Trophoblast cell (in vitro differentiated cells and primary cell): ENCODE measurements at regions not wholly inside any gene's neighbourhood (a gene's known extent, or its start where the extent isn't known, plus 50 kb on each side); places are given as distances from the start of the nearest gene placed in this dataset.

Experiments
- DNase-seq, 2 donors: peaks; one replicate each; pipeline ENCODE4 v3.0.0-alpha.2; 2016
- H2AFZ ChIP-seq: 2 replicates; pipeline ENCODE4 v1.6.1; 2013; ENCODE audit warnings: low read length, moderate library complexity, mild to moderate bottlenecking; ENCODE audit not compliant: insufficient read depth, poor library complexity
- H2AK5ac ChIP-seq: 2 replicates; pipeline ENCODE4 v1.6.1; 2013; ENCODE audit warnings: mild to moderate bottlenecking, low read length
- H2BK120ac ChIP-seq: 2 replicates; pipeline ENCODE4 v1.6.1; 2013; ENCODE audit warnings: low read length, mild to moderate bottlenecking, moderate library complexity; ENCODE audit not compliant: insufficient read depth, poor library complexity
- H2BK12ac ChIP-seq: 2 replicates; pipeline ENCODE4 v1.6.1; 2013; ENCODE audit warnings: mild to moderate bottlenecking, low read length, moderate library complexity
- H2BK5ac ChIP-seq: 2 replicates; pipeline ENCODE4 v1.6.1; 2013; ENCODE audit warnings: low read length, low read depth, moderate library complexity, mild to moderate bottlenecking; ENCODE audit not compliant: poor library complexity
- H3K14ac ChIP-seq: 2 replicates; pipeline ENCODE4 v1.6.1; 2013; ENCODE audit warnings: mild to moderate bottlenecking, low read length
- H3K18ac ChIP-seq: 2 replicates; pipeline ENCODE4 v1.6.1; 2013; ENCODE audit warnings: mild to moderate bottlenecking, low read length
- H3K23ac ChIP-seq: 2 replicates; pipeline ENCODE4 v1.6.1; 2013; ENCODE audit warnings: low read length
- H3K27ac ChIP-seq: 2 replicates; pipeline ENCODE4 v1.5.1; 2013; ENCODE audit warnings: low read depth, mild to moderate bottlenecking, inconsistent platforms, low read length, moderate library complexity
- H3K27me3 ChIP-seq: 2 replicates; pipeline ENCODE4 v1.6.1; 2013; ENCODE audit warnings: inconsistent platforms, mild to moderate bottlenecking, low read length, moderate library complexity; ENCODE audit not compliant: insufficient read depth
- H3K36me3 ChIP-seq, 2 experiments: 1 replicate in 1 of 2; 2 replicates in 1 of 2; pipeline ENCODE4 v1.6.1; 2013; ENCODE audit warnings: low read length in 2 of 2, mild to moderate bottlenecking in 2 of 2, moderate library complexity in 1 of 2; ENCODE audit not compliant: insufficient read depth in 2 of 2, control insufficient read depth in 1 of 2
- H3K4ac ChIP-seq: 2 replicates; pipeline ENCODE4 v1.6.1; 2013; ENCODE audit warnings: low read depth, mild to moderate bottlenecking, low read length, moderate library complexity
- H3K4me1 ChIP-seq, 2 experiments: 1 replicate in 1 of 2; 2 replicates in 1 of 2; pipeline ENCODE4 v1.6.1; 2013; ENCODE audit warnings: low read length in 2 of 2, mild to moderate bottlenecking in 2 of 2, moderate library complexity in 1 of 2; ENCODE audit not compliant: insufficient read depth in 2 of 2, control insufficient read depth in 1 of 2
- H3K4me2 ChIP-seq: 2 replicates; pipeline ENCODE4 v1.6.1; 2013; ENCODE audit warnings: inconsistent platforms, mild to moderate bottlenecking, low read length, moderate library complexity
- H3K4me3 ChIP-seq: 2 replicates; pipeline ENCODE4 v1.5.1; 2013; ENCODE audit warnings: mild to moderate bottlenecking, low read depth, low read length, inconsistent platforms
- H3K79me1 ChIP-seq: one replicate; pipeline ENCODE4 v1.6.1; 2013; ENCODE audit warnings: low read length
- H3K79me2 ChIP-seq: 2 replicates; pipeline ENCODE4 v1.6.1; 2013; ENCODE audit warnings: low read length, mild to moderate bottlenecking; ENCODE audit not compliant: control insufficient read depth, insufficient read depth, poor library complexity
- H3K9ac ChIP-seq: 2 replicates; pipeline ENCODE4 v1.6.1; 2013; ENCODE audit warnings: mild to moderate bottlenecking, low read length
- H3K9me3 ChIP-seq: 2 replicates; pipeline ENCODE4 v1.6.1; 2013; ENCODE audit warnings: low read depth, mild to moderate bottlenecking, control low read depth, inconsistent platforms, low read length; ENCODE audit not compliant: insufficient read depth
- H4K12ac ChIP-seq: 2 replicates; pipeline ENCODE4 v1.6.1; 2013; ENCODE audit warnings: low read depth, mild to moderate bottlenecking, low read length, moderate library complexity
- H4K8ac ChIP-seq: 2 replicates; pipeline ENCODE4 v1.6.1; 2013; ENCODE audit warnings: low read depth, mild to moderate bottlenecking, low read length, moderate library complexity
- H4K91ac ChIP-seq: one replicate; pipeline ENCODE4 v1.6.1; 2013; ENCODE audit warnings: low read depth, mild to moderate bottlenecking, low read length, moderate library complexity
- WGBS: extraction: QIAGEN DNeasy Blood & Tissue Kit; methylation state at CpG from one replicate; pipeline ENCODE4 v1.1.7; 2013; ENCODE audit warnings: missing lambda C conversion rate; ENCODE audit not compliant: insufficient read length, insufficient coverage; ENCODE audit errors: extremely low coverage; 5-methylcytosine and 5-hydroxymethylcytosine counted together

DNA sequence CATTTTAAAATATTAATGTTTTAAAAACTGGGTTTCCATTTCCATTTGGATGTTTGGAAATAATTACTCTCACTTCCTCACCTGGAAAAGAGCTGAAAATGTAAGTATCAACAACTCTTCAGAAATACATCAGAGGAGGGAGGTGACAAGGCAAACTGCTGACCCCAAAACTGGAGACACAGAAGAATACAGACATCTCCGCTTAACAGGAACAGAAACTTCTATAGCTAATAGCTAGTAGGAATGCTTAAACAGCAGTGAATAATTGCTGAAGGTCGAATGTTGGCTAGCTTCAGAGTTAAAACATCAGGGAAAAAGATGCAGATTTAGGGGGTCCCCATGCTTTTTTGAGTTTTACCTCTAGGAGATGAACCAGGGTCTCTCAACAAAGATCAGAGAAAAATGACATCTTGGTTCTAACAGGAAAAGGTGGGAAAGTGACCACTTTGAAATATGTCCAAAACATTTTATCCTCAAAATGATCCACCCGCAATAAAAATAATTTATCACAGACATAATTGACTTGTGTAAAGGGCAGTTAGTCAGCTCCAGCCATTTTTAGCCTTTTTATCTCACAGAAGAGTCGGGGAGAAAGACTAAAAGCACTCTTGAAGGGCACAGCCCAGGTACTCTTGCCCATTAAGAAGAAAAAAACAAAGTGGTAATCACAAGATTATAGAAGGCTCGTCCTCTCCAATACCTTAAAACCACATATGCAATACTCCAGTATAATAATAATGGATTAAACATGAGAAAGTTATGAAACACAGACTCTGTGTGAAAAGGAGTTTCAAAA is 1474.9 kb downstream of the EFNA5 start:
- Histone ChIP-seq H2AK5ac (no peak overlapping the region), H2AFZ (no peak overlapping the region), H2BK12ac (no peak overlapping the region), H3K4me3 (no peak overlapping the region), H3K27ac (no peak overlapping the region), H3K79me2 (no peaks in the 10 kb centered on the region), H2BK120ac (no peak overlapping the region), H3K4me2 (no peak overlapping the region), H3K14ac (no peak overlapping the region), H3K18ac (no peak overlapping the region), H3K9ac (no peak overlapping the region), H3K9me3 (no peaks in the 10 kb centered on the region), H3K4me1 (no peaks in the 10 kb centered on the region), H3K23ac (no peak overlapping the region), H3K4ac (no peak overlapping the region), H3K79me1 (no peaks in the 10 kb centered on the region), H2BK5ac (no peak overlapping the region), H4K91ac (no peak overlapping the region), H4K12ac (no peak overlapping the region), H3K27me3 (no peaks in the 10 kb centered on the region), H4K8ac (no peak overlapping the region), H3K36me3 (no peaks in the 10 kb centered on the region)
- WGBS: no CpG with 5 or more reads among the region's 5 CpGs
- no peak for DNase-seq

DNA sequence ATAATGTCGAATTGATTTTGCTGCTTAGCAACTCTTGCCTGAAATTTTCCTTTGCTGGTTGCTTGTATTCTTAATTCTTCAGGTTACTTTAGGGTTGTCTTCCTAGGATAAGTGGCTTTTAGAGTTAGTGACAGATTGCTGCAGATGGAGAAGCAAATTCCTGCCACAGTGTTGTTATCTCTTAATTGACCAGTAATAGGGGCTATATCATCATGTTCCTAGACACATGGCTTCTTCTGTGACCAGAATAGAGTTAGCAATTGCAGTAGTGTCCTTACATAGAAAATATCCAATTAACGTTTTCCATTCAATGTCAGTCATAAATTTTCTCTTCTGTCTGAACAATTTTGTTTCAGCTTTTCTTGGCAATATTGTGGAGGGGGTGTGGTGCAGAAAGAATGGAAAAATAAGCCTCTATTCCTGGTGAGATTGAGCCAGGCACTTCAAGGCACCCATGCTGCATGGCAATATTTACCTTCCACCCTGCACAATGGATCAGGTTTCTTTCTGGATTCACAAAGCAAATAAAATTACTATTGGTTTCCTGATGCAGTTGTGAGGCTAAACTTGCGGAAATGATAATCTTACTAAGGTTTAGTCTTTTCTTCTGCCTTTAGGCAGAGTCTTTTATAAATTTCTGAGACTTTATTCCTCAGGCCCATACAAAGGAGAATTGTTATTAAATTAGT is 1481.5 kb downstream of the EFNA5 start:
- no peak overlapping the region for H3K9ac ChIP-seq
- no peak overlapping the region for H3K4ac ChIP-seq
- no peaks in the 10 kb centered on the region for H3K27me3 ChIP-seq
- no peaks in the 10 kb centered on the region for H3K79me2 ChIP-seq
- no peaks in the 10 kb centered on the region for H3K79me1 ChIP-seq
- no CpG with 5 or more reads among the region's 3 CpGs for WGBS
- H3K14ac ChIP-seq: no peak overlapping the region
- no peak overlapping the region for H3K4me2 ChIP-seq
- H2AFZ ChIP-seq: no peak overlapping the region
- H3K4me1 ChIP-seq: no peaks in the 10 kb centered on the region
- H2AK5ac ChIP-seq: no peak overlapping the region
- no peak overlapping the region for H2BK12ac ChIP-seq
- H3K18ac ChIP-seq: no peak overlapping the region
- no peaks in the 10 kb centered on the region for H3K9me3 ChIP-seq
- no peak overlapping the region for H3K23ac ChIP-seq
- H3K36me3 ChIP-seq: no peaks in the 10 kb centered on the region
- H4K8ac ChIP-seq: no peak overlapping the region
- no peak overlapping the region for H4K91ac ChIP-seq
- no peak overlapping the region for H2BK5ac ChIP-seq
- H3K27ac ChIP-seq: no peak overlapping the region
- no peak overlapping the region for H2BK120ac ChIP-seq
- H4K12ac ChIP-seq: no peak overlapping the region
- no peak overlapping the region for H3K4me3 ChIP-seq
- DNase-seq: no peak

DNA sequence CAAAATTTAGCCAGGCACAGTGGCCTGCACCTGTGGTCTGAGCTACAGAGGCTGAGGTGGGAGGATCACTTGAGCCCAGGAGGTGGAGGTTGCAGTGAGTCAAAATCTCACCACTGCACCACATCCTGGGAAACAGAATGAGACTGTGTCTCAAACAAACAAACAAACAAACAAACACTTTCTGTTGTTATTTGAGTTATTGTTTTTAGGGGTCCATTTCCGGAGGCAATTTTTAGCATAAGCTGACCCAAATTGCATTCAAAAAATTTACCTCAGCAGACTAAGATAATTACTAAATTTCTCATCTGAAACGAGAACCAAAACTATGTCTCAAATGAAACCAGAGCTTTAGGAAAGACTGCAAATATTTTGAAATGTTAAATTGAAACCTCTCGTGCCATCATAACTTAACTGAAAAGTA is 1485.1 kb downstream of the EFNA5 start:
- no peak overlapping the region for H3K4me3 ChIP-seq
- no peak overlapping the region for H2BK5ac ChIP-seq
- DNase-seq: no peak
- no peak overlapping the region for H4K8ac ChIP-seq
- H3K23ac ChIP-seq: no peak overlapping the region
- no peak overlapping the region for H2AK5ac ChIP-seq
- H3K79me1 ChIP-seq: no peaks in the 10 kb centered on the region
- H3K36me3 ChIP-seq: no peaks in the 10 kb centered on the region
- H3K4me1 ChIP-seq: no peaks in the 10 kb centered on the region
- no peaks in the 10 kb centered on the region for H3K79me2 ChIP-seq
- no peak overlapping the region for H2BK12ac ChIP-seq
- no peak overlapping the region for H3K4ac ChIP-seq
- WGBS: no CpG with 5 or more reads among the region's 3 CpGs
- H3K9me3 ChIP-seq: no peaks in the 10 kb centered on the region
- H4K12ac ChIP-seq: no peak overlapping the region
- no peak overlapping the region for H3K27ac ChIP-seq
- H4K91ac ChIP-seq: no peak overlapping the region
- no peak overlapping the region for H3K18ac ChIP-seq
- H2AFZ ChIP-seq: no peak overlapping the region
- no peak overlapping the region for H2BK120ac ChIP-seq
- H3K27me3 ChIP-seq: no peaks in the 10 kb centered on the region
- no peak overlapping the region for H3K4me2 ChIP-seq
- no peak overlapping the region for H3K14ac ChIP-seq
- H3K9ac ChIP-seq: no peak overlapping the region

DNA sequence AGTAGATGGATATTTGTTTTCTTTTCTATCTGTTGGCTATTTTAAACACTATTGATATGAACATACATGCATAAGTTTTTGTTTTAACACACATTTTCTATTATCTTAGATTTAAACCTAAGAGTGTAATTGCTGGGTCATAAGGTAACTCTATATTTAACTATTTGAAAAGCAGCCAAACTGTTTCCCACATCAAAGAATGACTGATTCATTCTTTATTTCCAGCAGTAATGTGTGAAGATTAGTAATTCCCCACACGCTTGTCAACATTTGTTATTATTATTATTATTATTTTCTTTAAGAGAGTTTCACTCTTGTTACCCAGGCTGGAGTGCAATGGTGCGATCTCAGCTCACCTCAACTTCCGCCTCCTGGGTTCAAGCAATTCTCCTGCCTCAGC is 1495.8 kb downstream of the EFNA5 start:
- no peak overlapping the region for H4K8ac ChIP-seq
- no CpG with 5 or more reads among the region's 3 CpGs for WGBS
- H3K9me3 ChIP-seq: peaks cover 2% of the 10 kb centered on the region
- no peak overlapping the region for H3K14ac ChIP-seq
- no peaks in the 10 kb centered on the region for H3K36me3 ChIP-seq
- DNase-seq: no peak
- no peak overlapping the region for H3K9ac ChIP-seq
- H3K18ac ChIP-seq: no peak overlapping the region
- H2AFZ ChIP-seq: no peak overlapping the region
- no peak overlapping the region for H2BK12ac ChIP-seq
- H3K79me1 ChIP-seq: no peaks in the 10 kb centered on the region
- no peaks in the 10 kb centered on the region for H3K79me2 ChIP-seq
- H3K4ac ChIP-seq: no peak overlapping the region
- H3K23ac ChIP-seq: no peak overlapping the region
- H3K4me1 ChIP-seq: no peaks in the 10 kb centered on the region
- no peak overlapping the region for H3K4me2 ChIP-seq
- H3K27ac ChIP-seq: no peak overlapping the region
- no peaks in the 10 kb centered on the region for H3K27me3 ChIP-seq
- no peak overlapping the region for H3K4me3 ChIP-seq
- no peak overlapping the region for H4K91ac ChIP-seq
- H2BK120ac ChIP-seq: no peak overlapping the region
- no peak overlapping the region for H4K12ac ChIP-seq
- no peak overlapping the region for H2BK5ac ChIP-seq
- no peak overlapping the region for H2AK5ac ChIP-seq
